ENCODE measurements at regions not wholly inside any gene's neighbourhood (a gene's known extent, or its start where the extent isn't known, plus 50 kb on each side); places are given as distances from the start of the nearest gene placed in this dataset.
A peak's percentile ranks its signal among the peaks of the same experiment; 100 is the strongest.

DNA sequence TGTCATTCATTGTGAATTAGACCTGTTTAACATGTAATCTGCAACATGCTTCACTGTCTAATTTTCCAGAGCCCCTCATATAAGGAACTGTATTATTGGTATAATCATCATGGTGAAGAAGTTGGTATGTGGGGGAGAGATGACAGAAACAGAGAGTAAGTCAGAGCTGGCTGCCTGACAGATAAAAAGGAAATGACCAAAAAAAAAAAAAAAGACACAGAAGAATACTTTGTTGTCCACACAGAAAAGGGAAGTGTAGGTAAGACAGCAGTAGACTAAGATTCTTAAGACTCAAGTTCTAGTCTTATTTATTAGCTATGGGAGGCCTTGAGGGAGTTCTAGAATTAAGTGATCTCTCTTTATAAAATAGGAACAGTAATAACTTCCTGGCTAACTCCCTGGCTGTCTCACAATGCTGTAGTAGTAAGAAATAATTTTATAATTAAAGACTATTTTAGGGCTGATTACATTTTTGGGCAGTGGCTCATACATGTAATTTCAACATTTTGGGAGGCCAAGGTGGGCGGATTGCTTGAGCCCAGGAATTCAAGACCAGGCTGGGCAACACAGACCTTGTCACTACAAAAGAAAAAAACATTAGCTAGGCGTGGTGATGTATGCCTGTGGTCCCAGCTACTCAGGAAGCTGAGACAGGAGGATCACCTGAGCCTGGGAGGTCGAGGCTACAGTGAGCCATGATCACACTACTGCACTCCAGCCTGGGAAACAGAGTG, 102.5 kb downstream of the PRL start:
- Histone ChIP-seq H3K36me3 (ENCODE audit: control insufficient read depth, insufficient read depth, low read length) (peaks cover 66% of the 10 kb centered on the region), H3K27ac (ENCODE audit: low read depth, low read length) (no peak overlapping the region), H3K4me3 (ENCODE audit: low read length) (no peak overlapping the region), H3K9me3 (ENCODE audit: control insufficient read depth, low read length) (no peaks in the 10 kb centered on the region), H3K4me1 (ENCODE audit: control insufficient read depth, insufficient read depth, low read length) (no peaks in the 10 kb centered on the region), H3K27me3 (ENCODE audit: control insufficient read depth, insufficient read depth, low read length, poor library complexity, severe bottlenecking) (no peaks in the 10 kb centered on the region), H3K9ac (ENCODE audit: extremely low read depth, low read length, poor library complexity, severe bottlenecking) (no peak overlapping the region)
- 73 to 90% methylated on average over 2 to 3 of the region's 3 CpGs for WGBS, 2 experiments (ENCODE audit: insufficient coverage in 1 of 2, insufficient read length in 1 of 2)
- TF ChIP-seq, protein P1, sequence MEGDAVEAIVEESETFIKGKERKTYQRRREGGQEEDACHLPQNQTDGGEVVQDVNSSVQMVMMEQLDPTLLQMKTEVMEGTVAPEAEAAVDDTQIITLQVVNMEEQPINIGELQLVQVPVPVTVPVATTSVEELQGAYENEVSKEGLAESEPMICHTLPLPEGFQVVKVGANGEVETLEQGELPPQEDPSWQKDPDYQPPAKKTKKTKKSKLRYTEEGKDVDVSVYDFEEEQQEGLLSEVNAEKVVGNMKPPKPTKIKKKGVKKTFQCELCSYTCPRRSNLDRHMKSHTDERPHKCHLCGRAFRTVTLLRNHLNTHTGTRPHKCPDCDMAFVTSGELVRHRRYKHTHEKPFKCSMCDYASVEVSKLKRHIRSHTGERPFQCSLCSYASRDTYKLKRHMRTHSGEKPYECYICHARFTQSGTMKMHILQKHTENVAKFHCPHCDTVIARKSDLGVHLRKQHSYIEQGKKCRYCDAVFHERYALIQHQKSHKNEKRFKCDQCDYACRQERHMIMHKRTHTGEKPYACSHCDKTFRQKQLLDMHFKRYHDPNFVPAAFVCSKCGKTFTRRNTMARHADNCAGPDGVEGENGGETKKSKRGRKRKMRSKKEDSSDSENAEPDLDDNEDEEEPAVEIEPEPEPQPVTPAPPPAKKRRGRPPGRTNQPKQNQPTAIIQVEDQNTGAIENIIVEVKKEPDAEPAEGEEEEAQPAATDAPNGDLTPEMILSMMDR (conservative IDR thresholded peaks at IDR 0.05): no peak
- Mint-ChIP-seq H3K27me3 (ENCODE audit: insufficient read depth) (no peaks in the 10 kb centered on the region), H3K36me3 (ENCODE audit: low read depth) (peaks cover 67% of the 10 kb centered on the region), H3K4me1 (no peaks in the 10 kb centered on the region), H3K9me3 (no peaks in the 10 kb centered on the region), H3K27ac (peak overlapping the region; percentile 11), H3K4me3 (no peak overlapping the region)
- DNase-seq: no peak

DNA sequence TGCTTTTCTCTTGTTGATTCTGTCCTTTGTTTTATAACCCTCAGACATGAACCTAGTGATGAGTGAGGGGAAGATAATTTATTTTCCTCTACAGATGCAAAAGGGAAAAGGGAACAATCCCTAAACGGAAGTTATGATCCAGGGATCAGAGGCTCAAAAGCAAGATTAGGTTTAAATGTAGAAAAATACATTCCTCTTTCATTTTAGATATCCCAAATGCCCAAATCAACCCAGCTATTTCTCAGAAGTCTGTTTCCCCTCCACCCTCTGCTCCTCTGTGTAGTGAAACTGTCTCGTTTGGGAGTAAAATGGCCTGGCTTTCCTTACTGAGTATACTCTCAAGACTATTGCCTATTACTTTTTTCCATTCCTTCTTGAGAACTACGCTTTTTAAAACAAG, 97.1 kb downstream of the PRL start:
- 94 to 99% methylated on average over 2 to 3 of the region's 3 CpGs for WGBS, 2 experiments (ENCODE audit: insufficient coverage in 1 of 2, insufficient read length in 1 of 2)
- H3K36me3 Mint-ChIP-seq (ENCODE audit: low read depth): peaks cover 39% of the 10 kb centered on the region

DNA sequence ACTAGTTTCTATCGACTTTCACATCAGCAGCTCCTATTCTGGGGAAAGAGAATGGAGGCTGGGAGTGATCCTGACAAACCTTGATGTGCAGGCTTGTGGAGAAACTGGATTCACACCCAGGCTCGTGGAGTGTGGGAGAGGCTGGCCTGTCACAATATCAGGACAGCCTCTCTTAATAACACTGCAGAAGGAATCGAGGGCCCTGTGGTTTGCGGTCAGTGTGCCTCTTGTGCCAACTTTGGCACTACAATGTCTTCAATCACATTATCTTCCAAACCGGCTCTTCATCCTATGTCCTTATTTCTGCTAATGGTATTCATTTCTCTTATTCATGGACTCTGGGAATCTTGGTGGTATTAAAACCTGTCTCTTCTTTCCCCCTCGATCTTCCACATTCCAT, 92.7 kb downstream of the PRL start:
- TF ChIP-seq, protein P1 (conservative IDR thresholded peaks at IDR 0.05): no peak
- Histone ChIP-seq H3K27me3 (ENCODE audit: control insufficient read depth, insufficient read depth, low read length, poor library complexity, severe bottlenecking) (no peaks in the 10 kb centered on the region), H3K4me1 (ENCODE audit: control insufficient read depth, insufficient read depth, low read length) (peaks cover 3% of the 10 kb centered on the region), H3K36me3 (ENCODE audit: control insufficient read depth, insufficient read depth, low read length) (no peaks in the 10 kb centered on the region), H3K9ac (ENCODE audit: extremely low read depth, low read length, poor library complexity, severe bottlenecking) (no peak overlapping the region), H3K9me3 (ENCODE audit: control insufficient read depth, low read length) (no peaks in the 10 kb centered on the region), H3K4me3 (ENCODE audit: low read length) (no peak overlapping the region), H3K27ac (ENCODE audit: low read depth, low read length) (no peak overlapping the region)
- no peaks in the 10 kb centered on the region for H3K27me3 Mint-ChIP-seq (ENCODE audit: insufficient read depth)
- H3K4me1 Mint-ChIP-seq: peaks cover 8% of the 10 kb centered on the region
- peaks cover 9% of the 10 kb centered on the region for H3K36me3 Mint-ChIP-seq (ENCODE audit: low read depth)
- no peaks in the 10 kb centered on the region for H3K9me3 Mint-ChIP-seq
- DNase-seq: no peak
- no peak overlapping the region for H3K4me3 Mint-ChIP-seq
- H3K27ac Mint-ChIP-seq: no peak overlapping the region
- WGBS, 2 experiments (ENCODE audit: insufficient coverage in 1 of 2, insufficient read length in 1 of 2): 90% methylated on average over 5 to 6 of the region's 6 CpGs

More for the DNA sequence above, 97.1 kb downstream of the PRL start:
- Mint-ChIP-seq H3K9me3 (no peaks in the 10 kb centered on the region), H3K27ac (no peak overlapping the region), H3K4me1 (no peaks in the 10 kb centered on the region), H3K27me3 (ENCODE audit: insufficient read depth) (no peaks in the 10 kb centered on the region), H3K4me3 (no peak overlapping the region)
- H3K9ac ChIP-seq (ENCODE audit: extremely low read depth, low read length, poor library complexity, severe bottlenecking): no peak overlapping the region
- no peak for DNase-seq
- no peak overlapping the region for H3K27ac ChIP-seq (ENCODE audit: low read depth, low read length)
- H3K4me3 ChIP-seq (ENCODE audit: low read length): no peak overlapping the region
- TF ChIP-seq, protein P1 (conservative IDR thresholded peaks at IDR 0.05): no peak
- H3K9me3 ChIP-seq (ENCODE audit: control insufficient read depth, low read length): no peaks in the 10 kb centered on the region
- no peaks in the 10 kb centered on the region for H3K4me1 ChIP-seq (ENCODE audit: control insufficient read depth, insufficient read depth, low read length)
- peaks cover 30% of the 10 kb centered on the region for H3K36me3 ChIP-seq (ENCODE audit: control insufficient read depth, insufficient read depth, low read length)
- H3K27me3 ChIP-seq (ENCODE audit: control insufficient read depth, insufficient read depth, low read length, poor library complexity, severe bottlenecking): no peaks in the 10 kb centered on the region

All from endodermal cell (in vitro differentiated cells).